IMR-90 (cell line): ENCODE measurements at regions not wholly inside any gene's neighbourhood (a gene's known extent, or its start where the extent isn't known, plus 50 kb on each side); places are given as distances from the start of the nearest gene placed in this dataset.

ENCODE experiments used
- ATAC-seq: fragments of 200-7000 bp; cut with Tn5 transposase; 2 replicates; pipeline ENCODE4 v1.9.1; 2020; ENCODE audit warnings: low read depth, mild to moderate bottlenecking, moderate library complexity
- BruUV-seq: library from RNA; stranded (reverse); fragments of 400-500 nt; replicated peaks from 2 replicates; lab custom pipeline; 2021; lab: Mats Ljungman, UMichigan
- CTCF ChIA-PET: fragments of 300-600 bp; formaldehyde crosslinking; extraction: SDS; loops from one replicate; lab custom pipeline; 2021; ENCODE audit warnings: antibody characterized with exemption; lab: Yijun Ruan, JAX
- POLR2A ChIA-PET: fragments of 300-600 bp; sonication (Branson Sonifier 250); formaldehyde crosslinking; loops from one replicate; lab custom pipeline; 2022; ENCODE audit warnings: antibody characterized with exemption; ENCODE audit not compliant: unreplicated experiment; lab: Charles Lee
- DNase-seq: peaks from one replicate; pipeline ENCODE4 v3.0.0; 2013
- H2AFZ ChIP-seq: replicated peaks from 2 replicates; pipeline ENCODE3; 2013; ENCODE audit warnings: low read length, mild to moderate bottlenecking; ENCODE audit not compliant: poor library complexity
- H2AK5ac ChIP-seq: 2 replicates; pipeline ENCODE4 v1.6.1; 2013; ENCODE audit warnings: low read depth, low read length, inconsistent platforms
- H2AK9ac ChIP-seq: replicated peaks from 2 replicates; pipeline ENCODE3; 2013; ENCODE audit warnings: mild to moderate bottlenecking, low read depth, low read length, moderate library complexity; ENCODE audit not compliant: poor library complexity
- H2BK120ac ChIP-seq: 2 replicates; pipeline ENCODE4 v1.6.1; 2013; ENCODE audit warnings: low read depth, low read length, inconsistent platforms
- H2BK15ac ChIP-seq: 3 replicates; pipeline ENCODE4 v1.6.1; 2013; ENCODE audit warnings: low read depth, low read length, inconsistent platforms
- H2BK20ac ChIP-seq: 2 replicates; pipeline ENCODE4 v1.6.1; 2013; ENCODE audit warnings: low read depth, mild to moderate bottlenecking, inconsistent platforms, low read length, moderate library complexity
- H2BK5ac ChIP-seq: 2 replicates; pipeline ENCODE4 v1.6.1; 2013; ENCODE audit warnings: mild to moderate bottlenecking, low read depth, low read length, inconsistent platforms; ENCODE audit not compliant: poor library complexity, severe bottlenecking
- H3K14ac ChIP-seq: replicated peaks from 2 replicates; pipeline ENCODE4 v1.6.1; 2013; ENCODE audit warnings: low read depth, low read length, inconsistent platforms
- H3K18ac ChIP-seq: 2 replicates; pipeline ENCODE4 v1.6.1; 2013; ENCODE audit warnings: low read depth, low read length, control low read depth
- H3K23ac ChIP-seq: 2 replicates; pipeline ENCODE4 v1.6.1; 2013; ENCODE audit warnings: low read depth, low read length, inconsistent platforms
- H3K27ac ChIP-seq: 2 replicates; pipeline ENCODE4 v1.5.1; 2013; ENCODE audit warnings: mild to moderate bottlenecking, control low read depth, low read length; ENCODE audit not compliant: insufficient read depth
- H3K27me3 ChIP-seq: 2 replicates; pipeline ENCODE4 v1.6.1; 2013; ENCODE audit warnings: low read length; ENCODE audit not compliant: control insufficient read depth, insufficient read depth
- H3K36me3 ChIP-seq: 2 replicates; pipeline ENCODE4 v1.6.1; 2013; ENCODE audit warnings: low read length, mixed read lengths; ENCODE audit not compliant: control insufficient read depth, insufficient read depth
- H3K4ac ChIP-seq: 2 replicates; pipeline ENCODE4 v1.6.1; 2013; ENCODE audit warnings: low read depth, low read length, inconsistent platforms
- H3K4me1 ChIP-seq: 2 replicates; pipeline ENCODE4 v1.6.1; 2013; ENCODE audit warnings: low read length, mixed read lengths; ENCODE audit not compliant: control insufficient read depth, insufficient read depth
- H3K4me2 ChIP-seq: 2 replicates; pipeline ENCODE4 v1.6.1; 2013; ENCODE audit warnings: low read depth, mild to moderate bottlenecking, control low read depth, low read length, moderate library complexity
- H3K4me3 ChIP-seq: 2 replicates; pipeline ENCODE4 v1.5.1; 2013; ENCODE audit warnings: low read depth, mild to moderate bottlenecking, control low read depth, low read length, moderate library complexity; ENCODE audit not compliant: insufficient read depth
- H3K56ac ChIP-seq: 2 replicates; pipeline ENCODE4 v1.6.1; 2013; ENCODE audit warnings: low read length, inconsistent platforms; ENCODE audit not compliant: insufficient read depth; ENCODE audit errors: extremely low read depth
- H3K79me1 ChIP-seq, 2 experiments: 2 replicates each; pipeline ENCODE4 v1.6.1; 2013; ENCODE audit warnings: low read length in 2 of 2, inconsistent platforms in 1 of 2, low read depth in 1 of 2
- H3K9ac ChIP-seq: 2 replicates; pipeline ENCODE4 v1.6.1; 2013; ENCODE audit warnings: low read depth, low read length, control low read depth
- H3K9me1 ChIP-seq: 2 replicates; pipeline ENCODE4 v1.6.1; 2013; ENCODE audit warnings: low read length, inconsistent platforms; ENCODE audit not compliant: insufficient read depth
- H3K9me3 ChIP-seq: 2 replicates; pipeline ENCODE4 v1.6.1; 2013; ENCODE audit warnings: low read length; ENCODE audit not compliant: control insufficient read depth, insufficient read depth
- H4K20me1 ChIP-seq: 2 replicates; pipeline ENCODE4 v1.6.1; 2013; ENCODE audit warnings: low read length, inconsistent platforms; ENCODE audit not compliant: insufficient read depth
- H4K5ac ChIP-seq: 2 replicates; pipeline ENCODE4 v1.6.1; 2013; ENCODE audit warnings: mild to moderate bottlenecking, low read depth, low read length, control low read depth
- H4K8ac ChIP-seq, 2 experiments: 2 replicates each; pipeline ENCODE4 v1.6.1; 2013; ENCODE audit warnings: low read depth in 2 of 2, low read length in 2 of 2, control low read depth in 1 of 2, inconsistent platforms in 1 of 2
- H4K91ac ChIP-seq: 2 replicates; pipeline ENCODE4 v1.6.1; 2013; ENCODE audit warnings: low read depth, low read length, inconsistent platforms; ENCODE audit not compliant: insufficient read depth
- BHLHE40 ChIP-seq: fragments of 150-350 bp; IDR thresholded peaks from 2 replicates; pipeline ENCODE4 v1.6.1; 2016; ENCODE audit warnings: mild to moderate bottlenecking, low read depth, low read length
- CEBPB ChIP-seq: IDR thresholded peaks from 2 replicates; pipeline ENCODE4 v1.6.1; 2012; ENCODE audit warnings: low read depth, low read length, improper control_type of control experiment
- CHD1 ChIP-seq: IDR thresholded peaks from 2 replicates; pipeline ENCODE4 v1.6.1; 2012; ENCODE audit warnings: low read depth, low read length, improper control_type of control experiment
- CTCF ChIP-seq: conservative IDR thresholded peaks from 2 replicates; pipeline ENCODE4 v1.5.1; 2012; ENCODE audit warnings: mild to moderate bottlenecking, low read depth, low read length, improper control_type of control experiment
- ELK1 ChIP-seq: fragments of 150-350 bp; IDR thresholded peaks from 2 replicates; pipeline ENCODE4 v1.6.1; 2016; ENCODE audit warnings: low read depth, mild to moderate bottlenecking, low read length, moderate library complexity, borderline replicate concordance
- FOS ChIP-seq: fragments of 150-350 bp; IDR thresholded peaks from 2 replicates; pipeline ENCODE4 v1.6.1; 2016; ENCODE audit warnings: low read depth, low read length
- MAFK ChIP-seq: IDR thresholded peaks from 2 replicates; pipeline ENCODE4 v1.6.1; 2012; ENCODE audit warnings: low read depth, low read length, improper control_type of control experiment
- MAZ ChIP-seq: IDR thresholded peaks from 2 replicates; pipeline ENCODE4 v1.6.1; 2012; ENCODE audit warnings: low read depth, mild to moderate bottlenecking, low read length, improper control_type of control experiment, moderate library complexity, borderline replicate concordance
- MXI1 ChIP-seq: IDR thresholded peaks from 2 replicates; pipeline ENCODE4 v1.6.1; 2012; ENCODE audit warnings: low read depth, mild to moderate bottlenecking, low read length, moderate library complexity, borderline replicate concordance
- NFE2L2 ChIP-seq: fragments of 150-350 bp; IDR thresholded peaks from 2 replicates; pipeline ENCODE4 v1.6.1; 2016; ENCODE audit warnings: low read depth, mild to moderate bottlenecking, low read length
- POLR2A ChIP-seq: IDR thresholded peaks from 2 replicates; pipeline ENCODE4 v1.6.1; 2012; ENCODE audit warnings: mild to moderate bottlenecking, low read depth, low read length
- RAD21 ChIP-seq: IDR thresholded peaks from 2 replicates; pipeline ENCODE4 v1.6.1; 2012; ENCODE audit warnings: low read length, improper control_type of control experiment
- RCOR1 ChIP-seq: IDR thresholded peaks from 2 replicates; pipeline ENCODE4 v1.6.1; 2012; ENCODE audit warnings: mild to moderate bottlenecking, low read length, improper control_type of control experiment; ENCODE audit not compliant: insufficient replicate concordance
- RFX5 ChIP-seq: IDR thresholded peaks from 2 replicates; pipeline ENCODE4 v1.8.0; 2012; ENCODE audit warnings: low read depth, mild to moderate bottlenecking, low read length, moderate library complexity
- SMC3 ChIP-seq: fragments of 150-350 bp; IDR thresholded peaks from 2 replicates; pipeline ENCODE4 v1.6.1; 2016; ENCODE audit warnings: low read depth, mild to moderate bottlenecking, antibody characterized with exemption, low read length, moderate library complexity
- USF2 ChIP-seq: fragments of 150-350 bp; IDR thresholded peaks from 2 replicates; pipeline ENCODE4 v1.6.1; 2017; ENCODE audit warnings: mild to moderate bottlenecking, antibody characterized with exemption, low read length, low read depth
- WGBS, 2 experiments: methylation state at CpG; one replicate each; pipeline versions ENCODE4 v1.1.5 to v1.1.7; 2013; ENCODE audit warnings: missing lambda C conversion rate in 2 of 2; ENCODE audit not compliant: insufficient read length in 1 of 2; ENCODE audit errors: extremely low coverage in 2 of 2; 5-methylcytosine and 5-hydroxymethylcytosine counted together
- dilution Hi-C: fragments of 300-500 bp; cut with HindIII; formaldehyde crosslinking; loops from one replicate; pipeline ENCODE4 v1.14.3; 2018; ENCODE audit warnings: low sequenced_read_pairs; ENCODE audit not compliant: unreplicated experiment
- in situ Hi-C: fragments of 300-500 bp; cut with MboI; formaldehyde crosslinking; loops from 3 replicates; pipeline ENCODE4 v1.14.3; 2019; ENCODE audit warnings: low sequenced_read_pairs, inconsistent platforms, mixed read lengths
- intact Hi-C: fragments of 100-400 bp; cut with micrococcal nuclease; formaldehyde crosslinking; loops from 2 replicates; pipeline ENCODE4 v1.10.0; 2022

- no peak for TF ChIP-seq USF2
- no peak for TF ChIP-seq MXI1
- no peak for TF ChIP-seq MAFK
- TF ChIP-seq BHLHE40: no peak
- no peak for TF ChIP-seq RAD21
- TF ChIP-seq FOS: no peak
- no peak for TF ChIP-seq RCOR1
- no peak for TF ChIP-seq RFX5
- no peak for TF ChIP-seq MAZ
- TF ChIP-seq POLR2A: no peak
- TF ChIP-seq CHD1: no peak
- no peak for TF ChIP-seq SMC3
- TF ChIP-seq CTCF: no peak
- no peak for TF ChIP-seq ELK1
- TF ChIP-seq CEBPB: no peak
- TF ChIP-seq NFE2L2: no peak
- H2AK9ac ChIP-seq: peak overlapping the region; percentile 39
- no peaks in the 10 kb centered on the region for H4K20me1 ChIP-seq
- H3K4me3 ChIP-seq: no peak overlapping the region
- H3K79me1 ChIP-seq: no peaks in the 10 kb centered on the region
- H3K4ac ChIP-seq: no peak overlapping the region
- H3K27me3 ChIP-seq: peaks cover 29% of the 10 kb centered on the region
- H2BK5ac ChIP-seq: no peak overlapping the region
- H3K9ac ChIP-seq: no peak overlapping the region
- DNase-seq (no peak), ATAC-seq (no peak)
- H2AFZ ChIP-seq: no peak overlapping the region
- H3K4me1 ChIP-seq: no peaks in the 10 kb centered on the region
- H3K14ac ChIP-seq: no peak overlapping the region
- no peak overlapping the region for H3K56ac ChIP-seq
- H2BK15ac ChIP-seq: no peak overlapping the region
- no peak overlapping the region for H2AK5ac ChIP-seq
- H4K8ac ChIP-seq: no peak overlapping the region
- H3K18ac ChIP-seq: no peak overlapping the region
- H3K23ac ChIP-seq: no peak overlapping the region
- H3K27ac ChIP-seq: no peak overlapping the region
- no peak overlapping the region for H2BK20ac ChIP-seq
- H2BK120ac ChIP-seq: no peak overlapping the region
- in situ Hi-C loops: no loop called here
- no TSS peak for BruUV-seq
- H3K9me1 ChIP-seq: no peaks in the 10 kb centered on the region
- intact Hi-C loops: no loop called here
- H3K4me2 ChIP-seq: no peak overlapping the region
- whole genome bisulfite sequencing, 2 experiments: no CpG with 5 or more reads among the region's 11 CpGs
- dilution Hi-C loops: no loop called here
- no peaks in the 10 kb centered on the region for H3K36me3 ChIP-seq
- H4K91ac ChIP-seq: no peak overlapping the region
- no peak overlapping the region for H4K5ac ChIP-seq
- ChIA-PET CTCF (interaction anchor here (0.8 kb wide), 1 partner anchor 24 kb away, joined by 3 read pairs; no protein-coding TSS in a partner anchor), POLR2A (no interaction called here)
- H3K9me3 ChIP-seq: no peaks in the 10 kb centered on the region
Observed at GRCh38 chr12:5210179-5210922, 166.7 kb downstream of the KCNA5 start.
